Breast epithelium (tissue), 3 donors: ENCODE measurements at regions not wholly inside any gene's neighbourhood (a gene's known extent, or its start where the extent isn't known, plus 50 kb on each side); places are given as distances from the start of the nearest gene placed in this dataset.

ENCODE experiments used
- CTCF ChIP-seq, 3 donors: fragments of 450-650 bp; IDR thresholded peaks; one replicate each; pipeline ENCODE4 v1.5.1; 2016 to 2017; ENCODE audit warnings: antibody characterized with exemption in 3 of 3, mild to moderate bottlenecking in 3 of 3, moderate library complexity in 3 of 3
- POLR2A ChIP-seq: fragments of 450-650 bp; IDR thresholded peaks from one replicate; pipeline ENCODE4 v1.6.1; 2016; ENCODE audit warnings: antibody characterized with exemption, mild to moderate bottlenecking, moderate library complexity
- POLR2AphosphoS5 ChIP-seq, 3 donors: sonication (generic); formaldehyde crosslinking; IDR thresholded peaks; one replicate each; pipeline ENCODE4 v1.6.1; 2017; ENCODE audit warnings: antibody characterized with exemption in 3 of 3

GRCh38 chr3:15973940-15974339 lies 176.2 kb upstream of the ANKRD28 start:
- TF ChIP-seq POLR2A: no peak
- no peak for TF ChIP-seq CTCF (IDR thresholded peaks at IDR 0.05)
- TF ChIP-seq POLR2AphosphoS5 (IDR thresholded peaks at IDR 0.05): no peak
